ENCODE measurements at regions not wholly inside any gene's neighbourhood (a gene's known extent, or its start where the extent isn't known, plus 50 kb on each side); places are given as distances from the start of the nearest gene placed in this dataset.
A peak's percentile ranks its signal among the peaks of the same experiment; 100 is the strongest.

DNA sequence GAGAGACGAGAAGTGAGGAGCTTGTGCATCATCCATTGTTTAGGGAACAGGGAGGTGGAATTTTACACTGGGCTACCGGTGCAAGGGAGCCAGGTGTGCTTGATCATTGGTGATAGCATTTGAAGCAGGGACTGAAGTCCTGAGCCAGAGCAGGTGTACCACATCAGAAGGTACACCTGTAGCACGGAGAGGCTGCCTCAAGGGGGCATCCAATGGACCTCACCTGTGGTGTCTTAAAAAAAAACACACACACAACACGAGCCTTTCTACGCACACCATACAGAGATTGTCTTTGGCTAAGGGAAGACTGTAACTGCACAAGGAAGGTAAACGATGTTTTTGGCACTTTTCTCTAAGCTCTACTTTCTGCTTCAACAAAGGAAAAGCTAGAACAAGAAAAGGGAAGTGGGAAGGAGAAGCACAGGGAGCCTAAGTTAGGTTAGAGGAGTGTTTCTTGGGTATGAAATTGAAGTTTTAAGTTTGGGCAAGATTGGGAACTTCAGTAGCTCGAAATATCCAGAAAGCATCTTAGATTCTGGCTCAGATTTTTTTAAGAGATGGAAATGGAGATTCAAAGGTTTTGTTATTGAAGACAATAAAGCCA is 334.3 kb upstream of the FBXO33 start:
- Mint-ChIP-seq H3K9me3 (peaks cover 20% of the 10 kb centered on the region), H3K27ac (no peak overlapping the region), H3K27me3 (ENCODE audit: insufficient read depth) (peaks cover 24% of the 10 kb centered on the region), H3K4me1 (peaks cover 14% of the 10 kb centered on the region), H3K36me3 (ENCODE audit: low read depth) (peaks cover 9% of the 10 kb centered on the region), H3K4me3 (no peak overlapping the region)
- 87% methylated on average over 5 to 7 of the region's 7 CpGs for WGBS, 2 experiments (ENCODE audit: insufficient coverage in 1 of 2, insufficient read length in 1 of 2)
- TF ChIP-seq, protein P1, sequence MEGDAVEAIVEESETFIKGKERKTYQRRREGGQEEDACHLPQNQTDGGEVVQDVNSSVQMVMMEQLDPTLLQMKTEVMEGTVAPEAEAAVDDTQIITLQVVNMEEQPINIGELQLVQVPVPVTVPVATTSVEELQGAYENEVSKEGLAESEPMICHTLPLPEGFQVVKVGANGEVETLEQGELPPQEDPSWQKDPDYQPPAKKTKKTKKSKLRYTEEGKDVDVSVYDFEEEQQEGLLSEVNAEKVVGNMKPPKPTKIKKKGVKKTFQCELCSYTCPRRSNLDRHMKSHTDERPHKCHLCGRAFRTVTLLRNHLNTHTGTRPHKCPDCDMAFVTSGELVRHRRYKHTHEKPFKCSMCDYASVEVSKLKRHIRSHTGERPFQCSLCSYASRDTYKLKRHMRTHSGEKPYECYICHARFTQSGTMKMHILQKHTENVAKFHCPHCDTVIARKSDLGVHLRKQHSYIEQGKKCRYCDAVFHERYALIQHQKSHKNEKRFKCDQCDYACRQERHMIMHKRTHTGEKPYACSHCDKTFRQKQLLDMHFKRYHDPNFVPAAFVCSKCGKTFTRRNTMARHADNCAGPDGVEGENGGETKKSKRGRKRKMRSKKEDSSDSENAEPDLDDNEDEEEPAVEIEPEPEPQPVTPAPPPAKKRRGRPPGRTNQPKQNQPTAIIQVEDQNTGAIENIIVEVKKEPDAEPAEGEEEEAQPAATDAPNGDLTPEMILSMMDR (conservative IDR thresholded peaks at IDR 0.05), result peak; percentile 74
- Histone ChIP-seq H3K27me3 (ENCODE audit: control insufficient read depth, insufficient read depth, low read length, poor library complexity, severe bottlenecking) (peaks cover 15% of the 10 kb centered on the region), H3K4me1 (ENCODE audit: control insufficient read depth, insufficient read depth, low read length) (no peaks in the 10 kb centered on the region), H3K9ac (ENCODE audit: extremely low read depth, low read length, poor library complexity, severe bottlenecking) (no peak overlapping the region), H3K9me3 (ENCODE audit: control insufficient read depth, low read length) (peaks cover 16% of the 10 kb centered on the region), H3K4me3 (ENCODE audit: low read length) (no peak overlapping the region), H3K36me3 (ENCODE audit: control insufficient read depth, insufficient read depth, low read length) (no peaks in the 10 kb centered on the region), H3K27ac (ENCODE audit: low read depth, low read length) (no peak overlapping the region)
- peak; percentile 64 for DNase-seq

DNA sequence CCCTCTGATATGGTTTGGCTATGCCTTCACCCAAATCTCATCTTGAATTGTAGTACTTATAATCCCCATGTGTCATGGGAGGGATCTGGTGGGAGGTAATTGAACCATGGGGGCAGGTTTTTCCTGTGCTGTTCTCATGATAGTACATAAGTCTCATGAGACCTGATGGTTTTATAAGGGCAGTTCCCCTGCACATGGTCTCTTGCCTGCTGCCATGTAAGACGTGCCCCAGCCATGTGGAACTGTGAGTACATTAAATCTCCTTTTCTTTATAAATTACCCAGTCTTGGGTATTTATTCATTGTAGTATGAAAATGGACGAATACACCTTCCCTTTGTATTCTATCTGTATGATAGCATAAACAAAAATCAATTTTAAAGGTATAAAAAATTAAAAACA is 333.4 kb upstream of the FBXO33 start:
- Mint-ChIP-seq H3K4me3 (no peak overlapping the region), H3K27me3 (ENCODE audit: insufficient read depth) (peaks cover 24% of the 10 kb centered on the region), H3K9me3 (peaks cover 25% of the 10 kb centered on the region), H3K36me3 (ENCODE audit: low read depth) (peaks cover 9% of the 10 kb centered on the region), H3K4me1 (peaks cover 14% of the 10 kb centered on the region), H3K27ac (no peak overlapping the region)
- Histone ChIP-seq H3K27me3 (ENCODE audit: control insufficient read depth, insufficient read depth, low read length, poor library complexity, severe bottlenecking) (peaks cover 15% of the 10 kb centered on the region), H3K36me3 (ENCODE audit: control insufficient read depth, insufficient read depth, low read length) (no peaks in the 10 kb centered on the region), H3K27ac (ENCODE audit: low read depth, low read length) (no peak overlapping the region), H3K9ac (ENCODE audit: extremely low read depth, low read length, poor library complexity, severe bottlenecking) (no peak overlapping the region), H3K4me3 (ENCODE audit: low read length) (no peak overlapping the region), H3K9me3 (ENCODE audit: control insufficient read depth, low read length) (peaks cover 16% of the 10 kb centered on the region), H3K4me1 (ENCODE audit: control insufficient read depth, insufficient read depth, low read length) (no peaks in the 10 kb centered on the region)
- WGBS, 2 experiments (ENCODE audit: insufficient coverage in 1 of 2, insufficient read length in 1 of 2), result 86% methylated on average over 1 of the region's 2 CpGs; no CpG with 5 or more reads in 1 of the 2 experiments
- TF ChIP-seq, protein P1 (conservative IDR thresholded peaks at IDR 0.05), result no peak
- DNase-seq, result no peak

DNA sequence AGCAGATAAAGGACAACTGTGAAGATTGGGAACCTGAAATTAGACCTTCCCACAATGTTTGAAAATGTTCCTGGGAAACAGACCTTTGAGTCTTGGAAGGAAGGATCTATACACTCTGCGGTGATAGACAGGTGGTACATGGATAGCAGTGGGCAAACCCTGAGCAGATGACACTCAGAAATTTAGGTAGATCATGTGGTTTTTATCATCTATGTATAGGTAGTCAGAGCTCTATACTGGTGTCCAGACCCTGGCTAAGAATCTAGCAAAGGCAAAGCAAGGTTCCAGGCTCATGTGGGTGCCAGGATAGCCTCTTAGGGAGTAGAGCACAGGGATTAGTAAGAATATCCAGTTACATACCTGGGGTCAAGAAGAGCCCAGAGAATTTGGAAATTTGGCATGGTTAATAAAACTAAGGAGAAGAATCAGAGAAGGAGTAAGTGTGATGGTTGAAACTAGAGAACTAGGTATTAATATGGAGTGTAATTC is 331.2 kb upstream of the FBXO33 start:
- H3K9me3 ChIP-seq (ENCODE audit: control insufficient read depth, low read length), result peaks cover 16% of the 10 kb centered on the region

More for the DNA sequence above, 331.2 kb upstream of the FBXO33 start:
- peaks cover 14% of the 10 kb centered on the region for H3K4me1 Mint-ChIP-seq
- no peak for DNase-seq
- no peak overlapping the region for H3K27ac Mint-ChIP-seq
- Histone ChIP-seq H3K36me3 (ENCODE audit: control insufficient read depth, insufficient read depth, low read length) (no peaks in the 10 kb centered on the region), H3K4me1 (ENCODE audit: control insufficient read depth, insufficient read depth, low read length) (no peaks in the 10 kb centered on the region), H3K27ac (ENCODE audit: low read depth, low read length) (no peak overlapping the region), H3K27me3 (ENCODE audit: control insufficient read depth, insufficient read depth, low read length, poor library complexity, severe bottlenecking) (peaks cover 15% of the 10 kb centered on the region), H3K9ac (ENCODE audit: extremely low read depth, low read length, poor library complexity, severe bottlenecking) (no peak overlapping the region), H3K4me3 (ENCODE audit: low read length) (no peak overlapping the region)
- H3K27me3 Mint-ChIP-seq (ENCODE audit: insufficient read depth), result peaks cover 24% of the 10 kb centered on the region
- WGBS, 2 experiments (ENCODE audit: insufficient coverage in 1 of 2, insufficient read length in 1 of 2), result 98 to 100% methylated on average over 1 of the region's 1 CpG
- H3K4me3 Mint-ChIP-seq, result no peak overlapping the region
- H3K36me3 Mint-ChIP-seq (ENCODE audit: low read depth), result peaks cover 9% of the 10 kb centered on the region
- TF ChIP-seq, protein P1 (conservative IDR thresholded peaks at IDR 0.05), result no peak
- peaks cover 27% of the 10 kb centered on the region for H3K9me3 Mint-ChIP-seq
